HEK293 (cell line): ENCODE measurements at regions not wholly inside any gene's neighbourhood (a gene's known extent, or its start where the extent isn't known, plus 50 kb on each side); places are given as distances from the start of the nearest gene placed in this dataset.
"Not testable (repeated sequence)": the region's sequence is repeated elsewhere in the genome, so short reads cannot be mapped to it uniquely, and the experiment has no call there.

Experiments
- CTCF ChIA-PET: fragments of 350-600 bp; formaldehyde crosslinking; extraction: SDS; loops from one replicate; lab custom pipeline; 2021; ENCODE audit warnings: antibody characterized with exemption; lab: Yijun Ruan, JAX
- POLR2A ChIA-PET: fragments of 300-600 bp; formaldehyde crosslinking; extraction: SDS; loops from one replicate; lab custom pipeline; 2020; ENCODE audit warnings: antibody characterized with exemption, inconsistent platforms; lab: Yijun Ruan, JAX
- H3K27ac ChIP-seq: fragments of 200-500 bp; sonication (Bioruptor generic); 2 replicates; pipeline ENCODE4 v1.5.1; 2014; ENCODE audit warnings: low read depth, low read length, control low read depth, inconsistent platforms; ENCODE audit errors: extremely low read depth
- H3K36me3 ChIP-seq, 2 experiments: fragments of 200-500 bp in 1 of 2; sonication (Bioruptor generic) in 1 of 2; 1 replicate in 1 of 2; 2 replicates in 1 of 2; pipeline ENCODE4 v1.5.1; 2014 to 2017; ENCODE audit warnings: inconsistent platforms in 2 of 2, low read length in 2 of 2; ENCODE audit not compliant: control insufficient read depth in 2 of 2, insufficient read depth in 1 of 2
- H3K4me1 ChIP-seq: fragments of 200-500 bp; sonication (Bioruptor generic); 2 replicates; pipeline ENCODE4 v1.5.1; 2014; ENCODE audit warnings: mild to moderate bottlenecking, low read length, inconsistent platforms; ENCODE audit not compliant: control insufficient read depth, insufficient read depth
- H3K4me3 ChIP-seq: 2 replicates; pipeline ENCODE4 v1.5.1; 2011; ENCODE audit warnings: low read depth, mild to moderate bottlenecking, control low read depth, low read length, moderate library complexity
- H3K9me3 ChIP-seq: fragments of 200-500 bp; sonication (Bioruptor generic); 2 replicates; pipeline ENCODE4 v1.5.1; 2014; ENCODE audit warnings: low read depth, low read length, inconsistent platforms; ENCODE audit not compliant: control insufficient read depth, insufficient read depth
- KLF1 ChIP-seq: fragments of 450-650 bp; formaldehyde crosslinking; IDR thresholded peaks from 2 replicates; pipeline ENCODE4 v1.5.1; 2016; ENCODE audit warnings: missing biosample characterization, missing genetic modification characterization
- KLF9 ChIP-seq: fragments of 450-650 bp; formaldehyde crosslinking; IDR thresholded peaks from 2 replicates; pipeline ENCODE4 v1.5.1; 2016; ENCODE audit warnings: missing biosample characterization, missing genetic modification characterization, low read depth
- MYNN ChIP-seq: fragments of 450-650 bp; formaldehyde crosslinking; IDR thresholded peaks from 2 replicates; pipeline ENCODE4 v1.5.1; 2016; ENCODE audit warnings: missing biosample characterization, missing genetic modification characterization, borderline replicate concordance
- SALL2 ChIP-seq: fragments of 450-650 bp; formaldehyde crosslinking; IDR thresholded peaks from 2 replicates; pipeline ENCODE4 v1.5.0; 2017; ENCODE audit warnings: missing biosample characterization, mild to moderate bottlenecking, missing genetic modification characterization, borderline replicate concordance
- TRIM28 ChIP-seq: IDR thresholded peaks from 2 replicates; pipeline ENCODE4 v1.6.1; 2011; ENCODE audit warnings: low read length, control low read depth, borderline replicate concordance
- YY2 ChIP-seq: fragments of 450-650 bp; formaldehyde crosslinking; IDR thresholded peaks from 2 replicates; pipeline ENCODE4 v1.5.1; 2016; ENCODE audit warnings: missing biosample characterization, missing genetic modification characterization
- ZFP41 ChIP-seq: fragments of 450-650 bp; formaldehyde crosslinking; IDR thresholded peaks from 2 replicates; pipeline ENCODE4 v1.5.1; 2016; ENCODE audit warnings: missing biosample characterization, missing genetic modification characterization, borderline replicate concordance
- ZNF2 ChIP-seq: fragments of 450-650 bp; formaldehyde crosslinking; IDR thresholded peaks from 2 replicates; pipeline ENCODE4 v1.5.1; 2016; ENCODE audit warnings: missing biosample characterization, missing genetic modification characterization
- ZNF239 ChIP-seq: fragments of 450-650 bp; formaldehyde crosslinking; IDR thresholded peaks from 2 replicates; pipeline ENCODE4 v1.5.1; 2016; ENCODE audit warnings: missing biosample characterization, missing genetic modification characterization
- ZNF24 ChIP-seq: fragments of 450-650 bp; formaldehyde crosslinking; IDR thresholded peaks from 2 replicates; pipeline ENCODE4 v1.5.1; 2016; ENCODE audit warnings: missing biosample characterization, missing genetic modification characterization
- ZNF350 ChIP-seq: fragments of 450-650 bp; formaldehyde crosslinking; IDR thresholded peaks from 2 replicates; pipeline ENCODE4 v1.5.0; 2017; ENCODE audit warnings: missing biosample characterization, mild to moderate bottlenecking, missing genetic modification characterization
- ZNF510 ChIP-seq: fragments of 450-650 bp; formaldehyde crosslinking; IDR thresholded peaks from 2 replicates; pipeline ENCODE4 v1.5.1; 2018; ENCODE audit warnings: mild to moderate bottlenecking, missing genetic modification characterization, missing biosample characterization; ENCODE audit not compliant: insufficient replicate concordance
- ZNF571 ChIP-seq: fragments of 450-650 bp; formaldehyde crosslinking; IDR thresholded peaks from 2 replicates; pipeline ENCODE4 v1.5.0; 2017; ENCODE audit warnings: missing biosample characterization, missing genetic modification characterization
- ZNF596 ChIP-seq: fragments of 450-650 bp; IDR thresholded peaks from 2 replicates; pipeline ENCODE4 v1.5.0; 2018; ENCODE audit warnings: missing biosample characterization, mild to moderate bottlenecking, missing genetic modification characterization, moderate library complexity
- ZNF600 ChIP-seq: fragments of 450-650 bp; formaldehyde crosslinking; IDR thresholded peaks from 2 replicates; pipeline ENCODE4 v1.5.1; 2016; ENCODE audit warnings: missing biosample characterization, missing genetic modification characterization
- ZNF658 ChIP-seq: fragments of 450-650 bp; formaldehyde crosslinking; IDR thresholded peaks from 2 replicates; pipeline ENCODE4; 2016; ENCODE audit warnings: missing biosample characterization, missing genetic modification characterization
- ZNF677 ChIP-seq: fragments of 450-650 bp; IDR thresholded peaks from 2 replicates; pipeline ENCODE4 v1.5.0; 2018; ENCODE audit warnings: missing biosample characterization, mild to moderate bottlenecking, missing genetic modification characterization, moderate library complexity
- ZNF747 ChIP-seq: fragments of 450-650 bp; formaldehyde crosslinking; IDR thresholded peaks from 2 replicates; pipeline ENCODE4 v1.5.1; 2016; ENCODE audit warnings: missing biosample characterization, missing genetic modification characterization
- ZNF785 ChIP-seq: fragments of 450-650 bp; formaldehyde crosslinking; IDR thresholded peaks from 2 replicates; pipeline ENCODE4 v1.5.1; 2016; ENCODE audit warnings: missing biosample characterization, missing genetic modification characterization
- ZNF792 ChIP-seq: fragments of 450-650 bp; formaldehyde crosslinking; IDR thresholded peaks from 2 replicates; pipeline ENCODE4 v1.5.1; 2016; ENCODE audit warnings: missing biosample characterization, missing genetic modification characterization
- TF ChIP-seq, protein P1 (sequence below): fragments of 450-650 bp; formaldehyde crosslinking; IDR thresholded peaks from 2 replicates; pipeline ENCODE4 v1.5.1; 2016; ENCODE audit warnings: missing biosample characterization, missing genetic modification characterization
- TF ChIP-seq, protein P2 (sequence below): IDR thresholded peaks from 2 replicates; pipeline ENCODE4 v1.6.1; 2011; ENCODE audit warnings: mild to moderate bottlenecking, low read depth, low read length, borderline replicate concordance
- TF ChIP-seq, protein P3 (sequence below): fragments of 450-650 bp; formaldehyde crosslinking; IDR thresholded peaks from 2 replicates; pipeline ENCODE4 v1.5.1; 2016; ENCODE audit warnings: missing biosample characterization, missing genetic modification characterization
- TF ChIP-seq, protein P4 (sequence below): fragments of 450-650 bp; formaldehyde crosslinking; IDR thresholded peaks from 2 replicates; pipeline ENCODE4 v1.5.1; 2016; ENCODE audit warnings: missing biosample characterization, missing genetic modification characterization

DNA sequence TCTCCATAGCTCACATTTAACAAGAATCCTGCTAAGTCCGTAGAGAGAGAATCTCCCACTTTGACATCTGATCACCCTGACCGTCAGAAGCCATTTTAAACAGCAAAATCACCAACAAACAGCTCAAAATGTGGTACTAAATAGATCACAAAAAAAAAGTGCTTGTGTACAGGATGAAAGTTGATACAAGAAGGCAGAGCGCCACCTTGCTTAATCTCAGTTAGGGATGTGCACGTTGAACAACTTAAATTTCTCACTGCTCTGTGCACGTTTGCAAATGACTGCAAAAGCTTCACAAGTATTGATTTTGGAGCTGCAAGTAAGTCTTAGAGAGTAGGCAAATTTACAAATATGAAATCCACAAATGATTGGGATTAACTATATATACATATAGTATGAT lies 63.1 kb upstream of the NREP start:
- ChIA-PET CTCF (interaction anchor here (0.7 to 1.0 kb wide), 2 partner anchors 61 to 134 kb away, joined by 3 read pairs; no protein-coding TSS in a partner anchor), POLR2A (interaction anchor here (0.8 kb wide), 1 partner anchor 62 kb away, joined by 3 read pairs; no protein-coding TSS in a partner anchor)
- no peaks in the 10 kb centered on the region for H3K9me3 ChIP-seq
- H3K4me1 ChIP-seq, result no peaks in the 10 kb centered on the region
- no peak overlapping the region for H3K4me3 ChIP-seq
- H3K36me3 ChIP-seq, result no peaks in the 10 kb centered on the region
- H3K27ac ChIP-seq, result no peak overlapping the region
- TF ChIP-seq ZNF677 (tag by site-specific recombination) (no peak), ZNF785 (tag by site-specific recombination) (no peak), KLF1 (tag by site-specific recombination) (no peak), ZNF792 (tag by site-specific recombination) (no peak), ZNF747 (no peak), ZNF24 (tag by site-specific recombination) (no peak), ZNF350 (tag by site-specific recombination) (no peak), MYNN (tag by site-specific recombination) (no peak), ZNF596 (tag by site-specific recombination) (no peak), SALL2 (tag by site-specific recombination) (no peak), ZNF510 (tag by site-specific recombination) (no peak), ZFP41 (tag by site-specific recombination) (no peak), ZNF239 (tag by site-specific recombination) (no peak), ZNF600 (no peak), KLF9 (tag by site-specific recombination) (no peak), ZNF2 (tag by site-specific recombination) (no peak), TRIM28 (no peak)
- TF ChIP-seq, protein P1, sequence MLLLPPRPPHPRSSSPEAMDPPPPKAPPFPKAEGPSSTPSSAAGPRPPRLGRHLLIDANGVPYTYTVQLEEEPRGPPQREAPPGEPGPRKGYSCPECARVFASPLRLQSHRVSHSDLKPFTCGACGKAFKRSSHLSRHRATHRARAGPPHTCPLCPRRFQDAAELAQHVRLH (tag by site-specific recombination), result no peak

DNA sequence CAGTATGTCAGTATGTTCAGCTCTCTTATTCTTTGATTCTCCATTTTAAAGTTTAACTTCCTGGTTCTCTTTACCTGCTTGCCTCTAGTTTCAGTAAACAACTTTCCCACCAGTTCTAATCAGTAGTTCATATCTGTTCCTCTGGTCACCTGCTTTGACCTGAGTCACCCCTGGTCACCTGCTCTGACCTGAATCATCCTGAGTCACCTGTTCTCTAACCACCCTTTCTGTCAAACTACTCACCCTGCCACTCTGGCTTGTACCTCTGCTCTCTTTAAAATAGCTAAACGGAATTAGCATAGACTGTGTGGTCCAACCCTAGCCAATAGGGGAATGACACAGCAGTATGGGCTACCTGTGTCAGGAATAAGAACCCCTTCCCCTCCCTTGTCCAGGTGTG lies 62.0 kb upstream of the NREP start:
- CTCF ChIA-PET, result interaction anchor here (0.7 kb wide), 1 partner anchor 133 kb away, joined by 3 read pairs; no protein-coding TSS in a partner anchor
- H3K4me1 ChIP-seq, H3K36me3 ChIP-seq, H3K27ac ChIP-seq, H3K4me3 ChIP-seq, H3K9me3 ChIP-seq, POLR2A ChIA-PET: not testable (repeated sequence)

DNA sequence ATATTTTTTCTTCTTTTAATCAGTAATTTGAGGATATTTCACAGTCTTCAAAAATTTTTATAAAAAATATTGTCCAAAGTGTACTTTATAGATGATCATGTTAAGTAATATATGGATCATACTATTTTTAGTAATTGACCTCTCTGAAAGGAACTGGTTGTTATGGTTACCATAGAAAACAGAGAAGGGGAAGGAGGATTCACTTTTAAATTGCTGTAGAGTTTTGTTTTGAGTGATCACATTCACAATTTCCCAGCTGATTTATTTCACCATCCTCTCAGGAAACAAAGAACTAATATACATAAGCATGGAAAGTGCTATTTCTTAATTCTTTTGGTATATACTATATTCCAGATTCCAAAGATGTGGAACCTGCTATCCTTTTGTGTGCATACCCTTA lies 56.5 kb upstream of the NREP start:
- no peaks in the 10 kb centered on the region for H3K4me1 ChIP-seq
- CTCF ChIA-PET, result interaction anchor here (0.6 kb wide), 1 partner anchor 53 kb away, joined by 3 read pairs; no protein-coding TSS in a partner anchor
- H3K27ac ChIP-seq, result no peak overlapping the region
- no peaks in the 10 kb centered on the region for H3K9me3 ChIP-seq
- TF ChIP-seq, protein P2, sequence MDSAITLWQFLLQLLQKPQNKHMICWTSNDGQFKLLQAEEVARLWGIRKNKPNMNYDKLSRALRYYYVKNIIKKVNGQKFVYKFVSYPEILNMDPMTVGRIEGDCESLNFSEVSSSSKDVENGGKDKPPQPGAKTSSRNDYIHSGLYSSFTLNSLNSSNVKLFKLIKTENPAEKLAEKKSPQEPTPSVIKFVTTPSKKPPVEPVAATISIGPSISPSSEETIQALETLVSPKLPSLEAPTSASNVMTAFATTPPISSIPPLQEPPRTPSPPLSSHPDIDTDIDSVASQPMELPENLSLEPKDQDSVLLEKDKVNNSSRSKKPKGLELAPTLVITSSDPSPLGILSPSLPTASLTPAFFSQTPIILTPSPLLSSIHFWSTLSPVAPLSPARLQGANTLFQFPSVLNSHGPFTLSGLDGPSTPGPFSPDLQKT, result no peak
- TF ChIP-seq ZNF658 (tag by site-specific recombination) (no peak), YY2 (tag by site-specific recombination) (no peak), ZNF571 (tag by site-specific recombination) (no peak)
- TF ChIP-seq, protein P3, sequence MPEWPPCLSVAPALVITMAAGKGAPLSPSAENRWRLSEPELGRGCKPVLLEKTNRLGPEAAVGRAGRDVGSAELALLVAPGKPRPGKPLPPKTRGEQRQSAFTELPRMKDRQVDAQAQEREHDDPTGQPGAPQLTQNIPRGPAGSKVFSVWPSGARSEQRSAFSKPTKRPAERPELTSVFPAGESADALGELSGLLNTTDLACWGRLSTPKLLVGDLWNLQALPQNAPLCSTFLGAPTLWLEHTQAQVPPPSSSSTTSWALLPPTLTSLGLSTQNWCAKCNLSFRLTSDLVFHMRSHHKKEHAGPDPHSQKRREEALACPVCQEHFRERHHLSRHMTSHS, result no peak
- TF ChIP-seq, protein P4, sequence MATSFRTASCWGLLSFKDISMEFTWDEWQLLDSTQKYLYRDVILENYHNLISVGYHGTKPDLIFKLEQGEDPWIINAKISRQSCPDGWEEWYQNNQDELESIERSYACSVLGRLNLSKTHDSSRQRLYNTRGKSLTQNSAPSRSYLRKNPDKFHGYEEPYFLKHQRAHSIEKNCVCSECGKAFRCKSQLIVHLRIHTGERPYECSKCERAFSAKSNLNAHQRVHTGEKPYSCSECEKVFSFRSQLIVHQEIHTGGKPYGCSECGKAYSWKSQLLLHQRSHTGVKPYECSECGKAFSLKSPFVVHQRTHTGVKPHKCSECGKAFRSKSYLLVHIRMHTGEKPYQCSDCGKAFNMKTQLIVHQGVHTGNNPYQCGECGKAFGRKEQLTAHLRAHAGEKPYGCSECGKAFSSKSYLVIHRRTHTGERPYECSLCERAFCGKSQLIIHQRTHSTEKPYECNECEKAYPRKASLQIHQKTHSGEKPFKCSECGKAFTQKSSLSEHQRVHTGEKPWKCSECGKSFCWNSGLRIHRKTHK (tag by site-specific recombination), result no peak
- POLR2A ChIA-PET, result no interaction called here
- no peak overlapping the region for H3K4me3 ChIP-seq
- no peaks in the 10 kb centered on the region for H3K36me3 ChIP-seq
